ENCODE measurements at regions not wholly inside any gene's neighbourhood (a gene's known extent, or its start where the extent isn't known, plus 50 kb on each side); places are given as distances from the start of the nearest gene placed in this dataset.

DNA sequence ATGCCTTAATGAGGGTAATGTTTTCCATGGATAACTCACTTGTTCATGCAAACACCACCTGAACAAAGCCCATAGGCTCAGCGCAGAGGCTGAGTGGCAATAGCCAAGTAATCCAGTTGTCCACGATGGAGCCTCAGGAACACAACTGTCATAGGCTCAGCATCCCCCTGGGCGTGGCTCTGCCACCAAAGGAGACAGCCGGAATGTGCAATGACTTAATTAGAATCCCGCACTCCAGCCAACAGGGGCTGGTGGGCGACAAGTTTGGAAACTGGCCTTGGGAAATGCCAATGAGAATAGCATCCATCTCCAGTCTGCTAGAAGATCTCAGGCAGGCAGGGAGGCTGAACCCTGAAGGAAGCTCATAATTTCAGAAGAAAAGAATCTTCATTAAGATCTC, 411.7 kb upstream of the NRP1 start:
- DNase-seq (ENCODE audit: low read depth in 2 of 2): no peak

DNA sequence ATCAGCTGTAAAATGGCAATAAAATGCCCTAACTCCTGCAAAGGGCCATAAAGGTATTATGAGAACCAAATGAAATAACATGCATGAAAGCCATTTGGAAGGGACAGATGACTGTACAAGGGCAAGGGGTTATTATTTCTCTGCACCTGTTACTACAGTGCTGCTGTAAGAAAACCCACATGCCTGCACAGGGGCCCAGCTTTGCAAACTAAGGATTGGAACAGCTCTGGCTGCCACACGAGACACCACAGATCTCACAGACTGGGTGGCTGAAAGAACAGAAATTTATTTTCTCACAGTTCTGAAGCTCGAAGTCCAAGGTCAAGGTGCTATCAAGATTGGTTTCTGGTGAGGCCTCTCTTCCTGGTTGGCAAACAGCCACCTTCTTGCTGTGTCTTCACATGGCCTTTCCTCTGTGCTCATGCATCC, 409.0 kb upstream of the NRP1 start:
- no peak for DNase-seq (ENCODE audit: low read depth in 2 of 2)

DNA sequence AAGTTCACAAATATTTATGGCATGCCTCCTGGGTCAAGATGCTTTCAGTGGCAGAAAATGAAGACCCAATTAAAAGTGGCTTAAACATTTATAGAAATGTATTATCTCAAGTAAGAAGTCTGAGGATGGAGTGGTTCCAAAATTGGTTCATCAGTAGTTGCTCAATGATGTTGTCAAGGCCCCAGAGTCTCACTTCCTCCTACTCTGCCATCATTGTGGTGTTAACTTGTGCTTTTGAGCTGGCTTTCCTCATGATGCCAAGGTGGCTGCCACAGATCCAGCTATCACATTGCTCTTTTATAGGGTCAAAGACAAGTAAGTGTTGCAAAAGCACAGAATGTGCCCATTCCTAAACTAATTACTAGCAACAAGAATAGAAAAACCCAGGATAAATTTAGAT, 404.6 kb upstream of the NRP1 start:
- no peak for DNase-seq (ENCODE audit: low read depth in 2 of 2)

DNA sequence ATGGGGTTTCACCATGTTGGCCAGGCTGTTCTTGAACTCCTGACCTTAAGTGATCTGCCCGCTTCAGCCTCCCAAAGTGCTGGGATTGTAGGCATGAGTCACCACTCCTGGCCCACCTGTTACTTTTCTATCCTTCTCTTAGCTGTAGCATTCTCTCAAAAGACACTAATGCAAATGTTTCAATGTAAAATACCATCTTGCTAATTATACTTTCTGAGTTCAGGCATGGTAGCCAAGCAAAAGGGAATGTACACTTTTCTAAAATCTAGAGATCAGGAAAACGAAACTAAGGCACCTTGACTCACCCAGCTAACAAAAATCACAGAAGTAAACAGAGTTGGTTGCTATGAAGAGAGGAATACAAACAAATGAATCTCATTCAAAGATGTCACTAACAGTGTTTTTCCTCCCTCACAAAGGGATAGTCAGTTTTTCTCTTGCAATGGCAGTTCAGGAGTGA, 401.0 kb upstream of the NRP1 start:
- peak; percentile 6 to 23 for DNase-seq (ENCODE audit: low read depth in 2 of 2)

DNA sequence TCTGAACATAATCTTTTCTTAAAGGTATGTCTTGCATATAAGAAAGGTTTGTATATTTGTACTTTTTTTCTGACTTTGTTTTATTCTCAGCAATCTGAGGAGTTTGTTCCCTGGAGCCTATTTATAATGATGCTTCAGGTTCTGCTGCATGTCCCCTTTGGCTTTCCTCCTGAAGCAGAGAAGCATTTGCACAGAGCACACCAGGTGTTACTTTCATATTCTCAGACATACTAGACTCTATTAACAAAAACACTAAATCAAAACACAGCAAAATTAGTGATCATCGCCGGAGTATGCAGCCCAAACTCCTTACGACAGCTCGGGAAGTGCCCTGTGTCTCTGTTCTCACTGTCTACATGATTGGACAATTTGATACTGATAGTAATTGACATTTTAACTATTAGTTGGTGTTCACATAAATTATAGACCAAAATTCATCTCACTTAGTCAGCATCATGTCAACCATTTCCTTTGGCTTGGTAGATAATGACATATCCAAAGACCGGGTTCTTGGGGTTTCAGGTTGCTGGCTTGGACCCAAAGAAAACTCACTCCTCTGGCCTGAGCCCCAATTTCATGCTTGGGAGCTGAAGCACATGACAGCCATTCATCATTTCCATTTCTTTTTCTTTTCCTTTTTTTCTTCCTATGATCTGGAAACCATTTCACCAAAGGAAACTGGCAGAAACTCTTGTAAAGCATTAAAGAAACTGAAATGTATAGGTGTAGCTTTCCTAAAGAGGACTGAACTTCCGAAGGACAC, 400.1 kb upstream of the NRP1 start:
- no peak for DNase-seq (ENCODE audit: low read depth in 2 of 2)

DNA sequence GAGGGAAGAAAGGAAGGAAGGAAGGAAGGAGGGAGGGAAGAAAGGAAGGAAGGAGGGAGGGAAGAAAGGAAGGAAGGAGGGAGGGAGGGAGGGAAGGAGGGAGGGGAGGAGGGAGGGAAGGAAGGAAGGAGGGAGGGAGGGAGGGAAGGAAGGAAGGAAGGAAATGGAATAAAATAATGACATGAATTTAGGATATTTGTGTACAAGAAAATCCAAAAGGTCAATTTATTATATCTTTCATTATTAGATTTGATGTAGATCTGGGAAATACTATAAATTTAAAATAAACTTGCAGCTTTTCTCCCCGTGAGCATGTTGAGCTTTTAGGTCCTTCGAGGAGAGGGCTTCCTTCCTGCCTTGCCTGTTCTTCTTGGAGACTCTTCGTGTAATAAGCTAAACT, 398.6 kb upstream of the NRP1 start:
- no peak for DNase-seq (ENCODE audit: low read depth in 2 of 2)

DNA sequence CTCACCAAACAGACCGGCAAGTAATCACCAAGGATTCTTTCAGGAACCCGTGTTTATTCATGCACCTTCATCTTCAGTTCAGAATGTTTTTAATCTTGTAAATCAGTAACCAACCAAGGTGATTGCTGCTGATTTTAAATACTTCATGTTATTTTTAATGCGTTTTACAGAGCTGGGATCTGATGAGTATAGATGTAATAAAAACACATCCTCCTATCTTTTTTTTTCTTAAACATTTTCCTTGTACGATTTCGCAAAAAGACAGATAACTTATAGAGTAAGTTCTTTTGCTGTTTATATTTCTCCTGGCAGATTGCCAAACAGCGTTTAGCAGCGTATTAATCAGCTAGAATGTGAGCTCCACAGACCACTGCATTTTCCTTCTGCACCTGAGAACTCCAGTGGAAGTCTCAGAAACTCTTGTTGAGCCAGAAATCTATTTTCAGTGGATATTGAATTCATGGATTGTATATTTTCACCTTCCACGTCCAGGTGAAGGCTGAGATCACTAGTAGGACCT, 397.8 kb upstream of the NRP1 start:
- peak in 1 of 2 donors; percentile 16 for DNase-seq (ENCODE audit: low read depth in 2 of 2)

DNA sequence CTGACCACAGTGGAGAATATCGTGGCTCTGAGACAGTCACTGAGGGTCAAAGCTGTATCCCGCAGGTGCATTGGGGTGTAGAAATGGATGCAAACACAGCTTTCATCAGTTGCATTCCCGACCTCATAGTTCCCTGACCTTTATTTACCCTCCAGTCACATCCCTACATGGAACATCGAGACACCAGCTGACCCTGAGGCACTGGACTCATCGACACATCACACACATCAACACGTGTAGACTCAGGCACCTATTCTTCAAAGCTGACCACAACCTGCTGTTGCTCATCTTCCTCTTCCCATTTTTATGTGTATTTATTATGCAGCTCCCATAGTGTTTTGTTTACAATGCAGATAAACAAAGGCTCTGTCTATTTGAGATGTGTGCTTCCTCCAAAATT, 396.9 kb upstream of the NRP1 start:
- DNase-seq (ENCODE audit: low read depth in 2 of 2): no peak

DNA sequence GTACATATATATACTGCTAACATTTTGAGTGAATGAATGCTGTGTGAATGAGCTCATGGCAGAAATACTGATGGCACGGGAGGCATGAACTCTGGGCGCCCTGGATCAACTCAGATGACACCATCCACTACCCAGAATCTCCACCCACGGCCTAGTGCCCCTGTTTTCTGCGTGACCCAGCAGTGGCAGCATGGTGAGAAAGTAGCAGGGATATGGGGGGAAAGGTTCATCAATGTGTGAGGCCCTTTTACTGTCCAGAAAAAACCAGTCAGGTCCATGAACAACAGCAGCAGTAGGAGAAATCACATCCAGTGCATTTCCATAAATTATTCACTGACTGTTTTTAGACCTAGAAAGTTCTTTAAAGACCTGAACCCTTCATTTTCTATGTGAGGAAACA, 391.0 kb upstream of the NRP1 start:
- DNase-seq (ENCODE audit: low read depth in 2 of 2): no peak

DNA sequence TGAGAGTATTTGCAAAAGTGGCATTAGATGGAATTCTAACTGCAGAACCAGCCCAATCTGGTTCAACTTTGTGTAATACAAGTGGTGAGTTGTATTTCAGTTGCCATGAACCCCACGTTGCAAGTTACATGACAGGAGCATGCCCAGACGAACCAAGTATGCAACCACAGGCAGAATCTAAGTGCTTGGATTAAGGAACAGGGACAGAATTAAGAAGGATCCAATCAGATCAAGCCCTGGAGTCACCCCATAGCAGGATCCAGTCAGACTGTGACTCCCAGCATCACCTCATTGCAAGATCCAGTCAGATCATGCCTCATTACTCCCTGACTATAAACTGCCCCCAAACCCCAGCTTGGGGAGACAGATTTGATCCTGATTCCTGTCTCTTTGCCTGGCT, 388.7 kb upstream of the NRP1 start:
- no peak for DNase-seq (ENCODE audit: low read depth in 2 of 2)

DNA sequence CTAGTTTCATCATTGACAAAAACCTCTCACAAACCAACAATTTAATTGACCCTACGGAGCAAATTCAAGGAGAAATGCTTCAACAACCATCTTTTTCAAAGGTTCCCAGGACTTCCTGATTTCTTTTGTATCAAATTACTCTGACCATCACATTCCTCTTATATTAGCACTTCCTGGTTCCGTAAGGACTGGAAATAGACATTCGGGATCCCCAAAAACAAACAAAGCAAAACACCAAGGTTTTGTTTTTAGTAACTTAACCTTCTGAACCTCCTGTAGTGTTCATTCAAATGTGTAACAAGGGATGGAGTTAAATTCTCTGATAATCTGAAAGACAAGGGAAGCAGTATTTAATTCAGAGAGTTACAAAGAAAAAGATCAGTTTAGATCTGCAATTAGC, 387.6 kb upstream of the NRP1 start:
- DNase-seq (ENCODE audit: low read depth in 2 of 2): peak; percentile 8 to 61

DNA sequence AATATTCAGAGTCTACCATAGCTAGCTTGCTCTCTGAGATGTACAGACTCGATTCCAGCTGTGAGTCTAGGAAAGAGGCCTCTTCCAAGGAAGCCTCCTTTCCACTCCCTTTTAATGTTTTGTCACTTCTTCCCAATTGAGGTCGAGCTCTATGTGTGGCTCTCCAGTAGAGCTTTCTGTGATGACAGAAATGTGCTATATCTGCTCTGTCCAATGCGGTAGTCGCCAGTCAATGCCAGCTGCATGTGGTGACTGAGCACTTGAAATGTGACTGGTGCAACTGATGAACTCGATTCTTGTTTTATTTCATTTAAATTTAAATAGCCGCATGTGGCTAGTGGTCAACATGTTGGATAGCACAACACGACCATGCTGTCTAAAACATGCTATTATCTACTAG, 387.0 kb upstream of the NRP1 start:
- DNase-seq (ENCODE audit: low read depth in 2 of 2): no peak

DNA sequence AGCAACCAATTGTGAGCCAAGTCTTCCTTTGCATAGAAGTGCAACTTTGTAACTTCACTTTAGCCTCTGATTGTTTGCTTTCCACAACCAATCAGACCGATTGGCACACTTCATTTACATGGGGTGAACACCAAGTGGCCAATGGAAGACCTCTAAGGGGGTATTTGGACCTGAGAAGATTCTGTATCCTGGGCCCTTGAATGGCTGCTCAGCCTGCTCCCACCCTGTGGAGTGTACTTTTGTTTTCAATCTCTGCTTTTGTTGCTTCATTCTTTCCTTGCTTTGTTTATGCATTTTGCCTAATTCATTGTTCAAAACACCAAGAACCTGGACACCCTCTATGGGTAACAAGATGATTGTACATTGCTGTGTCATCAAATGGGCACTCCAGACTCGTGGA, 385.7 kb upstream of the NRP1 start:
- DNase-seq (ENCODE audit: low read depth in 2 of 2): no peak

DNA sequence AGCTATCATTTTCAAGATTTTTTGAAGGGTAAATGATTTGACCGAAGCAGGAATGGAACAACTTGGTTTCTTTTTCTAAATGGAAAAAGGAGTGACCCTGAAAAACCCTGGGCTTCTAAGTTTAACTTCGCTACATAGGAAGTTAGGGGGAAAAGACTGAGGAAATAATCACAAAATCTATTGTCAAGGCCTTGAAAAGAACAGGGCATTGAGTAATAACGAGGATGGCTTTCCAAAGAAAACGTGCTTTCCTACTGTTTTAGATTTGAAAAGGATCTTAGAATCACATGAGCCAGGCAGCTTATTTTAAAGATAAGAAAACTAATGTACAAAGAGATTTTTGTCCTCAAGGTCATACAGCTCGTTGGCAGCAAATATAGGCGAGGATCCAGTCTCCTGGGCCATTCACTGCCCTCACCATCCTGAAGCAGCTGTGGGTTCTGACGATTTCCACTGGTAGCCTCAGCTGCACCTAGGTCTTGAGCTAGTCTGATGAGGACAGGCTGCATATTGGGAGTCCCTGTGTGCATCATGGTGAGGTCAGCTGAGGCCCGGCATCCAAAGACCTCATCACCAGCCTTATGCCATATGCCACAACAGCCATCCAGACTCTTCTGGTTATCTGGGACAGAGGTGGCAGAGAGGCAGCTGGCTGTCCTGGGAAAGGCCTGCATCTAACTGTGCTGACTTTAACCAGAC, 384.7 kb upstream of the NRP1 start:
- peak in 1 of 2 donors; percentile 8 for DNase-seq (ENCODE audit: low read depth in 2 of 2)

DNA sequence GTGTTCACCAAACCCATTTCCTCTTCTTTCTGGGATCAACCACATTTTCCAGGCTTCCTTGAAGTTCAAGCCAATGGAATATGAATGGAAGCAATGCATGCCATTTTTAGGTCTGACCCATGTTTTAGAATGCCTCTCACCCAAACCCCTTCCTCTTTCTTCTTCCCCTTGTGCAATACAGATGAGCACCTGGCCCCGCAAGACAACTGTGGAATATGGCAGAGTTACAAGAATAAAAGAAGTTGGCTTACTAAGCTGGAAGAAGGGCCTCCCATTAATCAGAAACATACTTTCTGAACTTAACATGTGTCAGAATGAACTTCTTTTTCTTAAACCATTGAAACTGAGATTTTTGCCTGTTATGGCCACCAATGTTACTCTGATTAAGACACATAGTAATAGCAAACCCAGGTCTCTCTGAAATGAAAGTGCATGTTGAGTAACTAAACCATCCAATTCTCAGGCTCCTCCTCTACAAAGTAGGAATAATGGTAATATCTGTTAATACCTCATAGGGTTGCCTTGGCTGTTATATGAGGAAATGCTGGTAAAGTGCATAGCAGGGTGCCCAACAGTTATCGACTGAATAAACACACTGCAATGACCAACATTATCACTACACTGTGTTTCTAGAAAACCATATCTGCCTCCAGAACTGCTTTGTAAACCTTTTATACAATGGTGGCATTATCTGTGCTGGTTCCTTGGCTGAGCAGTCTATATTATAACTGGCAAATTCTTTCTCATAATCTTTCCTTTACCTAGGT, 382.2 kb upstream of the NRP1 start:
- DNase-seq (ENCODE audit: low read depth in 2 of 2): no peak

DNA sequence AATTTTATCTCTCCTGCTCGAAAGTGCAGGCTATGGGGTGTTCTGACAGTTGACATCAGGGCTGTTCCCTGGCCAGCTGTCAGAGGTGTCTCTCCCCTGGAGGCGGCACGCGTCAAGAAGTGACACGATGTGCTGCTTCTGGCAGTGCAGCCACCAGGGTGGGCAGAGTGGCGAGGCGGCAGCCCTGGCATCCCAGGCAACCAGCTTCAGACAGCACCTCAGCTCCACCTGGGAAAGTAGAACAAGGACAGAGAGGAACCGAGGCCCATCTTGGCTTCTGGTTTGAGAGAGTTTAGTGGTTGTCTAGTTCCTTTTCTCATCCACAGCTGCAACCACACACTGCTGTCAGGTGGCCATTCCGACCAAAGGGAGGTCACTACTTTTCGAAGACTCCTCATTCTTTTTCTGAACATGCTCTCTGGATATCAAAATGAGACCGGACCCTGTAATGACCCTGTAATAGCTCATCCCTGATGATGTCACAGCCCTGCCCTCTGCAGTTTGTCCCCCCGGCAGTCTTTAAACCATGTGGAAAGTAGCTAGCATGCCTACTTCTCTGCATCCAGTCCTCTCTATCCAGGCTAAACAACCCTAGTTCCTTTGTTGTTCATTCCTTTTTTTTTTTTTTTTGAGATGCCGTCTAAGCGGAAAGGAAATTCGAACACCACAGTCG, 381.0 kb upstream of the NRP1 start:
- no peak for DNase-seq (ENCODE audit: low read depth in 2 of 2)

DNA sequence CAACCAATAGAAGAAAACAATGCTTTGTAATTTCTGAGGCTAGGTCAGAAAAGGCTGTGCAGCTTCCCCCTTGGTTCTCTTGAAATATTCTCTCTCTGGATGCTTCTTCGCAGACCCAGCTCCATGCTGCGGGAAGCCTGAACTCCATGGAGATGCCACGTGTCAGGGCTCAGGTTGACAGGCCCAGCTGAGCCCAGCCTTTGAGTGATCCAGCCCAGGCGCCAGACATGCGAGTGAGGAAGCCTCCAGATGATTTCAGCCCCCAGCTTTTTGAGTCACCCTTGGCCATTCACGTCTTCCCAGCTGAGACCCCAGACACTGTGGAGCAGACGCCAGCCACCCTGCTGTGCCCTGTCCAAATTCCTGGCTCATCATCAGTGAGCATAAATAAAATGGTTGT, 378.4 kb upstream of the NRP1 start:
- no peak for DNase-seq (ENCODE audit: low read depth in 2 of 2)

DNA sequence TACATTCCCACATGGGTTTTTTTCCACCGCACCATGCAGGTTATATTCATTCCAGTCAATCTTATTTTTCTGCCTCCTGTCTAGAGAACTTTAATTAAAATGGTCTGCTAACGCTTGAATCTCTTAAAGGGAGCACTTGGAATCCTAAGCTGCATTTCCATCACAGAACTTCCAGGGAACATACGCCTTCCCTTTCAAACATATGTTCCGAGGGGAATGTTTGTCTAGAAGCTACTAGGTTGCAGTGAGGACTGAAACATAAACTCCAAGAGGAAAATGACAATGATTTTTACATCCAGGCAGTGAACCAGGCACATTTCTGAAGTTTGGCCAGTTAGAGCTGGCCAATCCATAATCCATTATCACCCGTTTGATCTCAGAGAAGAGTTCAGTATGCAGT, 375.5 kb upstream of the NRP1 start:
- no peak for DNase-seq (ENCODE audit: low read depth in 2 of 2)

DNA sequence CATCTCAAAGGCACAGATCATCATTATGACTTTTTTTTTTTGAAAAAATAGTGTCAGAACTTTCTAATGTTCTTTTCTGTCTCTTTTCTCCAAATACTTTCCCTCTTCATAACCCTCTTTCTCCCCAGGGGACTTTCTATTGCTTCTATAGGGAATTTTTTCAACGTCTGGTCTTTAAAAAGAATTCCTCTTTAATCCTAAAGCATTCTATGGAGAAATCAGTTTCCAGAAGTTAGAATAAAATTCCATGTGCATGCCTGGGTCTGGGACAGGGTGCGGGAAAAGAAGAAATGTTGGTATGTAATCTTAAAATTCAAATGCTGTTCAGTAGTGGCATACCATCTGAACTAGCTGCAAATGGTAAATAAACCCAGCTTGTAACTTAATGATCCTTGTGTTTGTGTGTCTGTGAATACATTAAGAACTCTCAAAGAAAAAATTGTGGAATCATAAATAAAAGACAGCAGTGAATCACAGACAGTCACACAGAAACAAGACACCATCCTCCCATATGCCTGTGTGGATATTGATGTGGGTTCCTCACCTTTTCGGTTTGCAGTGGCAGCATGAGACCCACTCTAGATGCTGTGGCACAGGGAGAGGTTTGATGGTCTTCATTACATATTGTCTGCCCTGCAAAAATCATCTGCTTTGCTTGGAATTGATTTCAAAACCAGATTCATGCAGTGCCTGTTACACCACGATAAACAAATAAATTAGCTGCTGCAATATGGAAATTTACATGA, 374.7 kb upstream of the NRP1 start:
- no peak for DNase-seq (ENCODE audit: low read depth in 2 of 2)

DNA sequence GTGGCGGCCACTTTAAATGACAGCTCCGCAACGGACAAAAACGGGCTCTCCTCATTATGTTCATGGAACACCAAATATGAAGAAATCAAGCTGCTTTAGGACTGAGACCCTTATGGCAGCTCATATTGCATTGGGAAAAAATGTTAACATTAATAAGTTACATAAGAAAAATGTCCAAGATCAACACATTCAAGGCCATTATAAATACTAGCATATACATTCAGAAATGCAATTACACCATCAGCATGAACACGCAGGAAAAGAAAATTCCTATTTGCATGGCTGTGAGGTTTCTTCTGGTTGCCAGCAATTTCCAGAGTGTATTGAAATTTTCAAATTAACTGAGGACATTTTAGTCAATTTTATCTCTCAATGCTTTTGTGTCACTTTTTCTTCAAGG, 374.1 kb upstream of the NRP1 start:
- no peak for DNase-seq (ENCODE audit: low read depth in 2 of 2)

DNA sequence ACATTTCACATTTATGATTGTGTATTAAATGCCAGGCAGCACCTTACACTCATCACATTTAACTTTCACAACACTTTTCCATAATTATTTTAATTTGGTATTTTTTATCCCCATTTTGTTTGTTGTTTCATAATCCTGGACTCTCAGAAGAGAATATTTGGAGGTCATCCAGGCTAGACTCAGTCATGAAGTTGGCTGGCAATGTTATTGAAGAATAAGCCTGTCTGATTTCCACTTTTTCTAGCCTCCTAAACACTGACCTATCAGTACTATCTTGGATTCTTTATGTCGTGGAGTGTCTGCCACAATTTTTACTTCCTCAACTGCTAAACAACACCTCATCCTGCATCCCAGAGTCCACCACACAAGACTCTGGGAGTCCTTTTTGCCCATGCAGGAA, 372.3 kb upstream of the NRP1 start:
- no peak for DNase-seq (ENCODE audit: low read depth in 2 of 2)
